T-helper 22 cell (primary cell): ENCODE measurements at regions not wholly inside any gene's neighbourhood (a gene's known extent, or its start where the extent isn't known, plus 50 kb on each side); places are given as distances from the start of the nearest gene placed in this dataset.

Source experiments
- DNase-seq: peaks from one replicate; pipeline ENCODE4 v3.0.0-alpha.2; 2020; ENCODE audit warnings: low read depth

- DNase-seq, result no peak
Observed at GRCh38 chr6:45741437-45742171, 274.1 kb downstream of the CLIC5 start.

- DNase-seq, result no peak
Observed at GRCh38 chr6:45739058-45739457, 276.6 kb downstream of the CLIC5 start.

- no peak for DNase-seq
Observed at GRCh38 chr6:45738057-45738455, 277.6 kb downstream of the CLIC5 start.

GRCh38 chr6:45737331-45738056 lies 278.2 kb downstream of the CLIC5 start:
- DNase-seq, result no peak

GRCh38 chr6:45736134-45736533 lies 279.5 kb downstream of the CLIC5 start:
- DNase-seq, result no peak

- DNase-seq, result no peak
Observed at GRCh38 chr6:45732731-45733130, 282.9 kb downstream of the CLIC5 start.

- DNase-seq, result no peak
Observed at GRCh38 chr6:45730232-45730631, 285.4 kb downstream of the CLIC5 start.

- DNase-seq, result no peak
Observed at GRCh38 chr6:45728674-45729073, 287.0 kb downstream of the CLIC5 start.

- no peak for DNase-seq
Observed at GRCh38 chr6:45727819-45728449, 287.7 kb downstream of the CLIC5 start.

- no peak for DNase-seq
Observed at GRCh38 chr6:45727228-45727627, 288.4 kb downstream of the CLIC5 start.

GRCh38 chr6:45726444-45726843 lies 289.2 kb downstream of the CLIC5 start:
- no peak for DNase-seq

GRCh38 chr6:45724511-45724910 lies 291.1 kb downstream of the CLIC5 start:
- DNase-seq, result no peak

GRCh38 chr6:45724027-45724426 lies 291.6 kb downstream of the CLIC5 start:
- DNase-seq, result no peak

- DNase-seq, result no peak
Observed at GRCh38 chr6:45722876-45723275, 292.8 kb downstream of the CLIC5 start.

GRCh38 chr6:45721665-45722064 lies 294.0 kb downstream of the CLIC5 start:
- DNase-seq, result no peak

- DNase-seq, result no peak
Observed at GRCh38 chr6:45718871-45719270, 296.8 kb downstream of the CLIC5 start.

- no peak for DNase-seq
Observed at GRCh38 chr6:45718131-45718530, 297.5 kb downstream of the CLIC5 start.

GRCh38 chr6:45717715-45718114 lies 297.9 kb downstream of the CLIC5 start:
- DNase-seq, result no peak

GRCh38 chr6:45717027-45717426 lies 298.6 kb downstream of the CLIC5 start:
- no peak for DNase-seq

GRCh38 chr6:45715508-45715803 lies 300.2 kb downstream of the CLIC5 start:
- no peak for DNase-seq

GRCh38 chr6:45714741-45715507 lies 300.7 kb downstream of the CLIC5 start:
- DNase-seq, result peak; percentile 1

GRCh38 chr6:45714006-45714730 lies 301.5 kb downstream of the CLIC5 start:
- DNase-seq, result no peak
